HUES6 (cell line): ENCODE measurements at regions not wholly inside any gene's neighbourhood (a gene's known extent, or its start where the extent isn't known, plus 50 kb on each side); places are given as distances from the start of the nearest gene placed in this dataset.

ENCODE experiments used
- H3K27ac ChIP-seq: 2 replicates; pipeline ENCODE4 v1.7.0; 2013; ENCODE audit warnings: low read depth, mild to moderate bottlenecking, low read length, inconsistent platforms
- H3K27me3 ChIP-seq: 2 replicates; pipeline ENCODE4 v1.6.1; 2013; ENCODE audit warnings: low read length; ENCODE audit not compliant: control insufficient read depth, insufficient read depth
- H3K36me3 ChIP-seq: 2 replicates; pipeline ENCODE4 v1.6.1; 2013; ENCODE audit warnings: low read length; ENCODE audit not compliant: control insufficient read depth, insufficient read depth
- H3K4me1 ChIP-seq: 2 replicates; pipeline ENCODE4 v1.6.1; 2013; ENCODE audit warnings: low read length; ENCODE audit not compliant: control insufficient read depth, insufficient read depth
- H3K4me3 ChIP-seq: 2 replicates; pipeline ENCODE4 v1.5.1; 2013; ENCODE audit warnings: low read depth, low read length
- H3K9ac ChIP-seq: one replicate; pipeline ENCODE4 v1.6.1; 2013; ENCODE audit warnings: mild to moderate bottlenecking, low read length
- H3K9me3 ChIP-seq: 2 replicates; pipeline ENCODE4 v1.6.1; 2013; ENCODE audit warnings: low read depth, low read length; ENCODE audit not compliant: control insufficient read depth, insufficient read depth

DNA sequence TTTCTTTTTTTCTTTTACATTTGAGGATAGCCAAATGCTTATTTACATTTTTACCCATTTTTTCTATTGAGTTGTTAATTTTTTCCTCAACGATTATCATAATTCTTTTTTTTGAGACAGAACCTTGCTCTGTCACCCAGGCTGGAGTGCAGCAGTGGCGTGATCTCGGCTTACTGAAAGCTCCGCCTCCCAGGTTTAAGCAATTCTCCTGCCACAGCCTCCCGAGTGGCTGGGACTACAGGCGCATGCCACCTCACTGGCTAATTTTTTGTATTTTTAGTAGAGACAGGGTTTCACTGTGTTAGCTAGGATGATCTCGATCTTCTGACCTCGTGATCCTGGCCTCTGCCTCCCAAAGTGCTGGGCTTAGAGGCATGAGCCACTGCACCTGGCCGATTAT, 208.7 kb downstream of the LIG4 start:
- Histone ChIP-seq H3K9ac (no peak overlapping the region), H3K9me3 (no peaks in the 10 kb centered on the region), H3K27me3 (no peaks in the 10 kb centered on the region), H3K27ac (no peak overlapping the region), H3K4me1 (peaks cover 6% of the 10 kb centered on the region), H3K4me3 (no peak overlapping the region), H3K36me3 (no peaks in the 10 kb centered on the region)

- peaks cover 6% of the 10 kb centered on the region for H3K4me1 ChIP-seq
- H3K9me3 ChIP-seq, result no peaks in the 10 kb centered on the region
Measured at GRCh38 chr13:108005231-108005630, 210.1 kb downstream of the LIG4 start.

DNA sequence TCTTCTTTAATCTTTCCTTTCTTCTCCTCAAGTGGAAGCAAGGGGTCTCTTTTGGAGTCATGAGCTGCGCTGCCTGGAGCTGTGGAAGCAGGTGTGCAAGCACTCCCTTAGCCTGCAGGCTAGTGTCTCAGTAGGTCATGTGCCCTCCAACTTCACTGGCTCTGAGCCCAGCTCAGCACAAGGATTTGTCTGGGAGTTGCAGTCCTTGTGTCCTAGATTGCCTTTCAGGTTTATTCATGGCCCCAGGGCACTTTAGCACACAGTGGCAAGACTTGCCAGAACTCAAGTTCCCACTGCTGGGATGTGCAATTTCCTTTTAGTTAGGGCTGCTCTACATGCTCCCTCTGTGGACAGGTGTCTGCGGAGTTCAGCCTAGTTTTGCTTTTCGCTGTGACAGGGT, 211.7 kb downstream of the LIG4 start:
- no peaks in the 10 kb centered on the region for H3K9me3 ChIP-seq
- H3K27ac ChIP-seq, result no peak overlapping the region
- H3K9ac ChIP-seq, result no peak overlapping the region
- H3K27me3 ChIP-seq, result no peaks in the 10 kb centered on the region
- no peak overlapping the region for H3K4me3 ChIP-seq
- H3K36me3 ChIP-seq, result no peaks in the 10 kb centered on the region
- peaks cover 6% of the 10 kb centered on the region for H3K4me1 ChIP-seq

More at GRCh38 chr13:108005231-108005630, 210.1 kb downstream of the LIG4 start:
- no peak overlapping the region for H3K9ac ChIP-seq
- H3K27me3 ChIP-seq, result no peaks in the 10 kb centered on the region
- no peak overlapping the region for H3K27ac ChIP-seq
- H3K4me3 ChIP-seq, result no peak overlapping the region
- no peaks in the 10 kb centered on the region for H3K36me3 ChIP-seq

DNA sequence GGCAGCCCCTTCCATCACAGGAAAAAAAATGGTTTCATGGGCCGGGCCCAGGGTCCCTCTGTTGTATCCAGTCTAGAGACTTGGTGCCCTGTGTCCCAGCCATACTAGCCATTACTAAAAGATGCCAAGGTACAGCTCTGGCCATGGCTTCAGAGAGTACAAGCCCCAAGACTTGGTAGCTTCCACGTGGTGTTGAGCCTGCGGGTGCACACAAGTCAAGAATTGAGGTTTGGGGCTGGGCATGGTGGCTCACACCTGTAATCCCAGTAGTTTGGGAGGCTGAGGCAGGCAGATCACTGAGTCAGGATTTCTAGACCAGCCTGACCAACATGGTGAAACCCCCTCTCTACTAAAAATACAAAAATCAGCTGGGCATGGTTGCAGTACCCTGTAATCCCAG, 214.3 kb downstream of the LIG4 start:
- H3K9me3 ChIP-seq, result no peaks in the 10 kb centered on the region
- no peaks in the 10 kb centered on the region for H3K36me3 ChIP-seq
- H3K4me3 ChIP-seq, result no peak overlapping the region
- no peak overlapping the region for H3K27ac ChIP-seq
- H3K4me1 ChIP-seq, result peaks cover 6% of the 10 kb centered on the region
- H3K9ac ChIP-seq, result no peak overlapping the region
- no peaks in the 10 kb centered on the region for H3K27me3 ChIP-seq

DNA sequence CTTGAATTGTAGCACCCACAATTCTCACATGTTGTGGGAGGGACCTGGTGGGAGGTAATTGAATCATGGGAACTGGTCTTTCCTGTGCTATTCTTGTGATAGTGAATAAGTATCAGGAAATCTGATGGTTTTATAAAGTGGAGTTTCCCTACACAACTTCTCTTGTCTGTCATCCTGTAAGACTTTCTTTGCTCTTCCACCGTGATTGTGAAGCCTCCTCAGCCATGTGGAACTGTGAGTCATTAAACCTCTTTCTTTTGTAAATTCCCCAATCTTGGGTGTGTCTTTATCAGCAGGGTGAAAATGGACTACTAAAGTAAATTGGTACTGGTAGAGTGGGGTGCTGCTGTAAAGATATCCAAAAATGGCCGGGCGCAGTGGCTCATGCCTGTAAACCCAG, 215.6 kb downstream of the LIG4 start:
- Histone ChIP-seq H3K4me1 (peaks cover 6% of the 10 kb centered on the region), H3K36me3 (no peaks in the 10 kb centered on the region), H3K27ac (no peak overlapping the region), H3K27me3 (no peaks in the 10 kb centered on the region), H3K4me3 (no peak overlapping the region), H3K9ac (no peak overlapping the region), H3K9me3 (no peaks in the 10 kb centered on the region)

GRCh38 chr13:107994137-107994536, 221.2 kb downstream of the LIG4 start:
- no peaks in the 10 kb centered on the region for H3K27me3 ChIP-seq
- no peak overlapping the region for H3K4me3 ChIP-seq
- no peak overlapping the region for H3K27ac ChIP-seq
- no peaks in the 10 kb centered on the region for H3K4me1 ChIP-seq
- H3K36me3 ChIP-seq, result no peaks in the 10 kb centered on the region
- no peaks in the 10 kb centered on the region for H3K9me3 ChIP-seq
- no peak overlapping the region for H3K9ac ChIP-seq

DNA sequence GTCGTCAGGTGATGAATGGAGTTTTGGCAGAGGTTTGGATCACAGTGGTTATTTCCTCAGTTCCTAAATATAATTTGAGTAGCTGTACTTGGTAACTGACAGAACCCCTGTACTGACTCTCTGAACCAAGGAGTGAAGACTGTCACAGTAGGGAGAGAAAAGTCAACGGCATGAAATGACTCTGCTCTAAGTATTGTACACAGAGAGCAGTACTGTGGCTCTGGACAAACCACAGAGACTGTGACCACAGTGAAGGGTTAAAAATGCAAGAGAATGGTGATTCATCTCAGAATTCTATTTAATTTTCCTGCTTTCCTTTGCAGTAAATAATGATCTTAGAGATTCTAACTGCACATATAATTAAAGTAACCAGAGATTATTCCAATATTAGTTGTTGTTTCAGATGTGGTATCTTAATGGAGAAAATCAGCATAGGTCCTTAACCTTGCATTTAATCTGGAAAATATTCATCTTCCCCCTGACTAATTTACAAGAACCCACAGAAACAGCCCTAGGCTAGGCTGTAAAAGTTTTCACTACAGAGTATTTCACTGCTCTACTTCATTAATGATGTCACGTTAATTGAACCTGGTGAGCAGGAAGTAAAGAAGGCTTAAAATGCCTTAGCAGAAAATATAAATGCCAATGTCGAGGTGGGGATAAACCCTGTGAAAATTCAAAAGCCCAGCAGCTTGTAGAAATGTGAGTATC, 221.9 kb downstream of the LIG4 start:
- H3K27ac ChIP-seq, result no peak overlapping the region
- no peaks in the 10 kb centered on the region for H3K9me3 ChIP-seq
- no peaks in the 10 kb centered on the region for H3K27me3 ChIP-seq
- H3K4me3 ChIP-seq, result no peak overlapping the region
- no peaks in the 10 kb centered on the region for H3K4me1 ChIP-seq
- no peak overlapping the region for H3K9ac ChIP-seq
- no peaks in the 10 kb centered on the region for H3K36me3 ChIP-seq

- Histone ChIP-seq H3K27ac (no peak overlapping the region), H3K9ac (no peak overlapping the region)
Measured at GRCh38 chr13:107992542-107992941, 222.8 kb downstream of the LIG4 start.

GRCh38 chr13:107977071-107977574, 238.2 kb downstream of the LIG4 start:
- no peak overlapping the region for H3K27ac ChIP-seq
- H3K9ac ChIP-seq, result no peak overlapping the region
- H3K4me1 ChIP-seq, result no peaks in the 10 kb centered on the region
- H3K36me3 ChIP-seq, result no peaks in the 10 kb centered on the region
- H3K27me3 ChIP-seq, result no peaks in the 10 kb centered on the region
- no peaks in the 10 kb centered on the region for H3K9me3 ChIP-seq
- no peak overlapping the region for H3K4me3 ChIP-seq

More at GRCh38 chr13:107992542-107992941, 222.8 kb downstream of the LIG4 start:
- H3K27me3 ChIP-seq, result no peaks in the 10 kb centered on the region
- no peaks in the 10 kb centered on the region for H3K4me1 ChIP-seq
- H3K36me3 ChIP-seq, result no peaks in the 10 kb centered on the region
- H3K9me3 ChIP-seq, result no peaks in the 10 kb centered on the region
- no peak overlapping the region for H3K4me3 ChIP-seq

DNA sequence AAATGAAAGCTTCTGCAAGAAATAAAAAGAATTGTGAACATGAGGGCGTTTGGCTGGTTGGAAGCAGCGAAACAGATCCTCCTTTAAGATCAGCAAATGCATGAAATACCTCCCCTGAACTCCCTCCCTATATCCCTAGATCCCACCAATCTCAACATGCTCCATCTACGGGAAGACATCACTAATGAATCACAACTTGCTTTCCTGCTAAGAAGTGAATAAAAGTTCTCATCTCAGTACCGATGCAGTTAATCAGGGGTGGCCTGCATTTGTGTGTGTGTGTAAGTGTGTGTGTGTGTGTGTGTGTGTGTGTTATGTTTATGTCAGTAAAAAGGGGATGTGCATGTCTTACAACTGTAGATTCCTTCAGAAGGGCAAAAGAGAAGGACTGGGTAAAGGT, 238.7 kb downstream of the LIG4 start:
- Histone ChIP-seq H3K9me3 (no peaks in the 10 kb centered on the region), H3K27ac (no peak overlapping the region), H3K36me3 (no peaks in the 10 kb centered on the region), H3K4me1 (no peaks in the 10 kb centered on the region), H3K4me3 (no peak overlapping the region), H3K27me3 (no peaks in the 10 kb centered on the region), H3K9ac (no peak overlapping the region)

DNA sequence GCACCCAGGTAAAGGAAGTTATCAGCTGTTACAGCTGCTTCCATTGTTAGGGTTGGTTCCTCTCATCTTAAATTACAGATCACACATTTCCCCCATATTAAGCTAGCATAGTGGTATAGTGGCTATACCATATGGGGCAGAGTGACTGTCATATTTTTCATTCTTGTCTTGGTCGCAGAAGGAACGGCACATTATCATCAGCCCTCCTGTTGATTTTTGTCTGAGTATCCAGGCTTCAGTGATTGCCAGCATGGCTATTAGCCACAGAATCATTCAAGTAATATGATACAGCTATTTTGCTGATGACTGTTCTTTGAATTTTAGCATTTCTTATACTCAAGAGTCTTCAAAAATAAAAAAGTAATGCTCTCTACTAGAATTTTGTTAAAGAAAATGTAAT, 240.9 kb downstream of the LIG4 start:
- H3K4me3 ChIP-seq, result no peak overlapping the region
- H3K27ac ChIP-seq, result no peak overlapping the region
- no peaks in the 10 kb centered on the region for H3K9me3 ChIP-seq
- H3K27me3 ChIP-seq, result no peaks in the 10 kb centered on the region
- H3K9ac ChIP-seq, result no peak overlapping the region
- no peaks in the 10 kb centered on the region for H3K36me3 ChIP-seq
- 0 out of 2 replicates have a peak, but pooled peaks cover 4% of the 10 kb centered on the region for H3K4me1 ChIP-seq
